T-helper 1 cell (primary cell): ENCODE measurements at regions not wholly inside any gene's neighbourhood (a gene's known extent, or its start where the extent isn't known, plus 50 kb on each side); places are given as distances from the start of the nearest gene placed in this dataset.
"Not testable (repeated sequence)": the region's sequence is repeated elsewhere in the genome, so short reads cannot be mapped to it uniquely, and the experiment has no call there.

ENCODE experiments used
- DNase-seq, 5 donors: peaks; one replicate each; pipeline ENCODE4 v3.0.0-alpha.2; 2012 to 2020

DNA sequence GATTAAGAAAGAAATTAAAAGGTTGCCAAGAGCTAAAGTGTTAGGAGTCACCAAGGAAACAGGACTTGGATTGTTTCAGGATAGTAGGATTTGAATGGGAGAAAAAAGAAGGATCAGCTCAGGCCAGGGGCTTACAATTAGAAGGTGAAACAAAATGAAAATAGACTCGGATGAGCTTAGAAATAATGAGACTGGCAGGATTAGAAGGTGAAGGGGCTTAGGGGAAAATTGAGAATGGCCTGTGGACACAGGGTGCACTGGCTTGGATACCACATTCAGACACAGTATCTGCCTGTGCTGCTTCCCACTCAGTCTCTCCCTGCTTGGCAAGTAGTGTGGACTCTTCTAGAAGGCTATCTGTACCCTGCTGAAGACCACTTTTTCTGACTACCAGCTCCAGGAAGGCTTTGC lies 206.1 kb upstream of the ATP10A start:
- no peak for DNase-seq

DNA sequence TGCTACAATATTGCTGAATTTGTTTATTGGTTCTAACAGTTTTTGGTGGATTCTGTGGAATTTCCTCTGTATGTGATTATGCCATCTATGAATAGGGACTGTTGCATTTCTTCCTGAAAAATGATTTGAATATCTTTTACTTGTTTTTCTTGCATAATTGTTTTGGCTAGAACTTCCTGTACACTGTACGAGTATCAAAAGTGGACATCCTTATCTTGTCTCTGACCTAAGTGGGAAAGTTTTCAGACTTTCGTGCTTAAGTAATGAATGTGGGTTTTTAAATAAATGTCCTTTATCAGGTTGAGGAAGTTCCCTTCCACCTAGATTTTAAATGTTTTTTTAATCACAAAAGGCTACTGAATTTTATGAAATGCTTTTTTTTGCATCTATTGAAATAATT lies 203.8 kb upstream of the ATP10A start:
- no peak for DNase-seq

DNA sequence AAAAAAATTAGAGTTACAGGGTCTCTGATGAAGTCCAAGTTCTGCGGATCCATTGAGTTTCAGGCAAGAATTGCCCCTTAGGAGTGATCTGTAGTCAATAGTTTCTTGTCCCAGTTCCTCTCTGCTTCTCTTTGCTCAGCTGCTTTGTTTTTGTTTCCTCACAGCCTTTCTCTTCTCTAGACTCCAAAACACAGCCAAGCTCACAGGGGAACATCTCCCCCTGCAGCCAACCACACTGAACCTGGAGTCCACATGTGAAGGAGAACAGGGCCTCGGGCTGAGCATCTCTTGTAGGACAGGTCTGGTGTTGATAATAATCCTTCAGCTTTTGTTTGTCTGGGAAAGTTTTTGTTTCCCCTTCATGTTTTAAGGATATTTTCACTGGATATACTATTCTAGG lies 202.6 kb upstream of the ATP10A start:
- DNase-seq = no peak

DNA sequence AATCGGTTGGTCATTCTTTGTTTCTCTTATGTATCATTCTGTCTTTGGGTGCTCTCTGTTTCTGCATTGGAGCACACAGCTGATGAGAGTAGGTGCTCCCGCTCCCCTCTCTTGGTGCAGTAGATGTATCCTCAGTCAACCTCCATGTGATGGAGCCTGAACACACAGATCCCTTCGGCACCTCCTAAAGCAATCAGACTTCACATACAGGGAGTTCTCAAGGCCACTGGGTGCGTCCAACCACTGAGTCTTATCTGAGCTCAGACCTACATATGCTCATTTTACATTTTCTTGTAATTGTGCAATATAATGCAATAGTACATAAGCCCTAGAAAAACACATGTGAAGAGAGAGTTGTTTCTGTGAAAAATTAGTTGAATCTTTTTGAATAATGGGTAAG lies 198.1 kb upstream of the ATP10A start:
- no peak for DNase-seq

DNA sequence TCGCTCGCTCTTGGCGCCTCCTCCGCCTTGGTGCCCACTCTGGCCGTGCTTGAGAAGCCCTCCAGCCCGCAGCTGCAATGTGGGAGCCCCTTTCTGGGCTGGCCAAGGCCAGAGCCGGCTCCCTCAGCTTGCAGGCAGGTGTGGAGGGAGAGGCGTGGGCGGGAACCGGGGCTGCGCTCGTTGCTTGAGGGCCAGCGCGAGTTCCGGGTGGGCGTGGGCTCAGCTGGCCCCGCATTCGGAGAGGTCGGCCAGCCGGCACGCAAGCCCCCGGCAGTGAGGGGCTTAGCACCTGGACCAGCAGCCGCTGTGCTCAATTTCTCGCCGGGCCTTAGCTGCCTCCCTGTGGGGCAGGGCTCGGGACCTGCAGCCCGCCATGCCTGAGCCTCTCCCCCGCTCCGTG lies 193.6 kb upstream of the ATP10A start:
- DNase-seq = not testable (repeated sequence)

DNA sequence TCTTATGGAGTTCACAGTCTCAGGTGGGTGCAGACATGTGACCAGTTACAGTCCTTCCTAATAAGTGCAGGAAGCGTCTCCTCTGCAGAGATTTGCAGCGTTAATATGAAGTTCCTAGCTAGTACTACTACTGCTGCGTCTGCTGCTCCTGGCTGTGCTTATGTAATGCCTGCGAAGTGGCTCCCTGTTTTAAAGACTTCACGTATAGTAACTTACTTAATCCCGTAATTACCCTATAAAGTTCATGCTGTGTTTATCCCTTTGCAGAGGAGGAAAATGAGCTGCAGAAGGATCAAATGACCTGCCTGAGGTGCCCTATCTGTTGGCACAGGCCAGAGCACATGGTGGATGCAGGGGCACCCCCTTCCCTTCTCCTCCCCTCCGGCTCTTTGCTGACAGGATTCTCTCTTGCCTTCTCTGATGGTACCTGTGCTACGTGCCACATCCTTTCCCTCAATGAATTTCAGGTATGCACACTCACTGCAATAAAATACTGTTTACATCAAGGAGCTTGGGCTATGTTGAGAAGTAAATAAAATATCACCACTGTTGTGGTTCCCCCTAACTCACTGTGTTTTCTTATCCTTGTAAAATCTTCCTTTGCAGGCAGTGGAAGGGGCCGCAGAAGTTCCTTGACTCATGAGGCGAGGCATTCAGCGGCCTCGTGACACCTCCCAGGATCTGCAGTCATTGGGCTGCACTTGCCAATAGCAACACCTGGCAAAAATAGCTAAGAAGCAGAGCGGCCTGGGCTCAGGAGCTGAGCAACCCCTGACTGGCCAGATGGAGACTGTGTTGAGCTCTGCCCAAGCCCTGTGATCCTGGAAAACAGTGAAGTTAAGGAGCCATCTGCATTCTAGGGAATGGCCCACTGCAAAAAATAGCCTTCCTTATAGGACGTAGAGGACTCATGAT lies 188.9 kb upstream of the ATP10A start:
- DNase-seq = no peak

DNA sequence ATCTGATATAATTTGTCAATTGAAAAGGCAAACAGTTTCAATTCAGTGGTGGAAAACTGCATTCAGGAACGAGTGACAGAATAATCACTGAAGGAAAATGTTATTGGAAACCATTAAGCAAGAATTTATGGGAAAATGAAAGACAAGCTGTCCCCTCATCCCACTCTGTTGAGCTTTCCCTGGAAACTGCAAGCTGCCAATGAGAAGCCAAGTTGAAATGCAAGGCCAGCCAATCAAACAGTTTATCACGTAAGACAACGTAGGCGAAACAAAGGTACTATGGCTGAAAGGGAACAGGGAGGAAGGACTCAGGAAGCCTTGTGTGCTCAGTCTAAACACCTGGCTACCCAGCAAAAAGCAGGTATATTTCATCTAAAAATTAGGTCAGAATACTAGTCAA lies 187.9 kb upstream of the ATP10A start:
- DNase-seq = no peak

DNA sequence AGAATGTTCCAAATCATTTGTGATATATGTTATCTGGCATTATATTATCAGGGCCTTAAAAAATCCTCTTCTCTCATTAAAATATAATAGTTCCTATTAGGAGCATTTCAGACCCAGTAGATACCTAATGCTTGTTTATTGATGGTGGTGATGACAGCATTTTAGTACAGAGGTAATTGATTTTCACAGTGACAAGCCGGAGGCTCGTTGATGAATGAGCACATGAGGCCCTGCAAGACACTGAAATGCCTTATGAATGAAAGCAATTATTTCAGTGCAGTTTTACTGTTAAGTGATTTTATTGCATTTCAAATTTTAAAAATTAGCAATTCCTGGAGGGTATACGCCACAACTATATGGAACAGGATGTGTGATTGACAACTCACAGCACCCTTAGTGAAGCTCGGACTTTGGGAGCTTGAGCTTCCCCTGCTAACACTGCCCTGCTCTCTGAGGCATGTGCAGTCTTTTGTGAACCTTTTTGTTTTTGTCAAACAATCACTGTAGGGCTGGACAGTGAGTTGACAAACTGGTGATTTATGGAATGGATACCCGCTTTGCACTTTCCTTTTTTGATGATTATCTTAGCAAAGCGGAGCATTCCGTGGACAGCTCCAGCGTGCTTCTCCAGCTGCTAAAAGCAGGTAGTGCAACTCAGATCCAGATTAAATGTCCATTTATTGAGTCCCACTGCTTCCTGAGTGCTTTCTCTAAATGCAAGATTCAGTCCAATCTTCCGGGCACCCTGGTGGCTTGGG lies 187.0 kb upstream of the ATP10A start:
- DNase-seq = no peak

DNA sequence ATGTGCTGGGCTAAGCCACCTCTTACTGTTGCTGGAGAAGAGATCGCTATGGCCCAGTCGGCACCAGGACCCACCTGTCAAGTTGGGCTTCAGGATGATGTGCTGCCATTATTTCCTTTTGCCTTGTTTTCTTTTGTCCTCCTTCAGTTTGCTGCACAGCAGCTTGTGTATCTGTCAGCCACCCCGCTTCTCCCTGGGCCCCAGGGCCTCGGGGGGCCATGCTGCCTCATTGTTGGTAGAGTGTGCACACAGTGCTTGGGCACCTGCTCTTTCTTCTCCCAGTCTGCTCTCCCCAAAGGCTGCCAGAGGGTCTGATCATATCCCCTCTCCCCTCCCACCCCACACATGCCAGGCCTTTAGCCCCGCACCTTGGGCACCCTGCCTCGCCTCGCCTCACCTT lies 185.5 kb upstream of the ATP10A start:
- no peak for DNase-seq

DNA sequence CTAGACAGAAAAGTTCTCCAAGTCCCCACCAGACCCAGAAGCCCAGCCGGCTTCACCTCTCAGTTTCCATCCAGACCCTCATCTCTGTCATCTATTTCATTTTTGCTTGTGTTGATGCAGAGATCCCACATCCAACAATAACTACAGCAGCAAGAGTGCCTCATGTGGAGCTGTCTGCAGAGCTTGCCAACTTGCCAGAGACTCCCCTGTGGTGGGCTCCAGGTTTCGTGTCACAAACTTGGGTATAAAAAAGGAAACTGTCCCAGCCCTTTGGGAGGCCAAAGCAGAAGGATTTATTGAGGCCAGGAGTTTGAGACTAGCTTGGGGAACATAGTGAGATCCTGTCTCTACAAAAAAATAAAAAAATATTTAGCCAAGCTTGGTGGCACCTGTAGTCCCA lies 182.4 kb upstream of the ATP10A start:
- no peak for DNase-seq

DNA sequence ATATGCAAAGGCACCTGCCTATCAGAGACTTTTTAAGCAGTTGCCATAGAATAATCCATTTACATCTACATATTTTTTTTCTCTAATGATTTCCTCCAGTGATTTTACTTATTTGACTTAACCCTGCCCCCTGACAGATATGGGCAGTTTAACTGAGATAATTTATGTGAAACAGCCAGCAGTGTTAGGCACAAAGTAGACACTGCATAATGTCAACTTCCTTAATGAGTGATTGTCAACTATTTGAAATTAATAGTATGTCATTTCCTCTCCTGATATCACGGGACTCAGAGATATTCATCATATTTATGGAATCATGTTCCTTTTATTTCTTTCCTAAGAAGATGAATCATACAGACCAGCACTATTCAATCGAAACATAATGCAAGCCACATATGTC lies 179.9 kb upstream of the ATP10A start:
- no peak for DNase-seq

DNA sequence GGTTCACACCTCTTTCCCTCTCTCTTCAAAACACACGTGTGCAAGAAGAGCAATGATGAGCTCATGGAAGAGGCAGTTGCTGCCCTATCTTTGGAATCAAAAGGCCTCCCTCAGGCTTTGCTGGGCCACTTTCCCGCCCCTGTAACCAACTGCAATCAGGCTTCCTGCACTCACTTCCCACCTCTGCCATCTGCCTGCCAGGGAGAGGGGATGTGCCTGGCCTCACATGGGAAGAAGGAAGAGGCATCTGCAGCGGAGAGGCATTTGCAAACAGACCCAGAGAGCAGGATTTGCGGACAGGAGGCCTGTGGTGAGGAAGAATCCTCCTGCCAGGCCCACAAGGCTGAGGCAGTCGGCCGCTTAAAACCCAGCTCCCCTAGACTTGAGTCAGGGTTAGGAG lies 175.6 kb upstream of the ATP10A start:
- DNase-seq = no peak

DNA sequence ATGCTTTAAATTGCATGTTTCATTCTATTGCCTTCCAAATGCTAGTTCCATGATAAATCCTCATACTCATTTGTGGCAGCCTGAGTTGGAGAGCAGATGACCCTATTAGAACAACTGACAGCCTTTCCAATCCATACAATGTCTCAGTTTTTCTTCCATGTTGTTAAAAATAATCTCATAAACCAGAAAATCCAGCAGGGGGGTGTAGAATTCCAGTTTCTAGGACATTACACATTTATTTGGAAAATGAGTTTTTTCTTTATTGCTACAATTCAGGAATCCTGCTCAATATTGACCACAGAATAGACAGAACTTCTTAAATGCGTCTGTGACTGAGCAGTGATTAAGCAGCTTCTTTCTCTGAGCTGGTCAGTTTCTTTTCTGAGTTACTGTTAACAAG lies 174.2 kb upstream of the ATP10A start:
- DNase-seq = no peak

DNA sequence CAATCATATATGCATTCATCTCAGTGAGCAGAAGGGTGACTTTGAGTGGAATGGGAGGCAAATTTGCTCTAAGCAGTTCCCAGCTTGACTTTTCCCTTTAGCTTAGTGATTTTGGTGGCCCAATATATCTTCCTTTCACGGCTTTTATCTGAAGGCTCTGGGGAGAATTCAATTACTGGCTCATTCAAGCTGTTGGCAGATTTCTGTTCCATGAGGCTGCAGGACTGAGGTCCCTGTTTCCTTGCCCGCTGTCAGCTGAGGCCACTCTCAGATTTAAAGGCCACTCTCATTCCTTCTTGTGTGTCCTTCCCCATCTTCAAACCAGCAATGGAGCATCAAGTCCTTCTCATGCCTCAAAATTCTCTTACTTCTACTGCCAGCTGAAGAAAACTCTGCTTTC lies 170.4 kb upstream of the ATP10A start:
- DNase-seq = no peak

DNA sequence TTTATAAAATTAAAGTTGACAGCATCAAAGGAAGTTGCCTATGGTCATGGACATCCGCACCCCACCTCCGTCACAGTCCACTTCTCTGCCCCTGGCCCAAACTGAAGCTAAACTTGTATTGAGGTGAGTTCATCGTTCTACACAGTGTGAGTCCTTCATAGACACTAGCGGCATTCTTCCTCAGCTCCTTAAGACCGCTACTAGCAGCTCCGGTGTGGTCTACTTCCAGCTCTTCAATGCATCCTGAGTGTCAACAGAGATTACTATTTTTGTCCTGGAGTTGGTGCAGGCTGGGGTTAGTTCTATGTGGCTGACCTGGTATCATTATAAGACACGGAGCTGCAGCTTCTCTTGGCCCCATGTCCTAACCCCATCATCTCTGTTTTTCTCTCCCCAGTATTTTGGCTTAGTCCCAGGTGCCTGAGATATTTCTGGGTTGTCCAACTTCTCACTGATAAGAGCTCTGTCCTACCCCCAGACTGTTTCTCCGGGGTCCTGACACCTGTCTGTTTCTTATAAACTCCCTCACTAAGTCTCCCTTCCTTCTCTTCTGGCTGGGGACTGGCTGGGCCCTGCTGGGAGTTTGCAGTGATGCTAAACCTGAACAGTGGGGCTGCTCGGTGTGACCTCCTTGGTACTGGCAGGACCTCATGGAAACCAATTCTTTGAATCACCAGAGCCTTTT lies 169.2 kb upstream of the ATP10A start:
- DNase-seq = no peak

DNA sequence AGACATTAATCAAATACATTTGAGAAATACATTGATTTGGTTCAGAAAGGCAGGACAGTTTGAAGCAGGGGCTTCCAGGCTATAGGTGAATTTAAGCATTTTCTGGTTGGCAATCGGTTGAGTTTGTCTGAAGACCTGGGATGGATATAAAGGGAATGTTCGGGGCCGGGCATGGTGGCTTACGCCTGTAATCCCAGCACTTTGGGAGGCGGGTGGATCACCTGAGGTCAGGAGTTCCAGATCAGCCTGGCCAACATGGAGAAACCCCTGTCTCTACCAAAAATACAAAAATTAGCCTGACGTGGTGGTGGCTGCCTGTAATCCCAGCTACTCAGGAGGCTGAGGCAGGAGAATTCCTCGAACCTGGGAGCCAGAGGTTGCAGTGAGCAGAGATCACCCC lies 166.5 kb upstream of the ATP10A start:
- not testable (repeated sequence) for DNase-seq

DNA sequence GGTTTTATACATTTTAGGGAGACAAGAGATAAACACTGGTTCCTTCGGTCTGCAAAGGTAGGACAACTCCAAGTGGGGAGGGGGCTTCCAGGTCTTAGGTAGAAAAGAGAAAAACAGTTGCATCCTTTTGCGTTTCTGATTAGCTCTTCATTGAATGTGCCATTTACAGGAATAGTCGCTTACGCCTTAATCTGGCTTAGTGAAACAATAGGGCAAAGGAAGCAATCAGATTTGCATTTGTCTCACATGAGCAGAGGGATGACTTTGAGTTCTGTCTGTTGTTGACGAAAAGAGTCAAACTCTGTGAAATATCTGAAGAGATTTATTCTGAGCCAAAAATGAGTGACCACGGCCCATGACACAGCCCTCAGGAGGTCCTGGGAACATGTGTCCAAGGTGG lies 166.0 kb upstream of the ATP10A start:
- DNase-seq = no peak

DNA sequence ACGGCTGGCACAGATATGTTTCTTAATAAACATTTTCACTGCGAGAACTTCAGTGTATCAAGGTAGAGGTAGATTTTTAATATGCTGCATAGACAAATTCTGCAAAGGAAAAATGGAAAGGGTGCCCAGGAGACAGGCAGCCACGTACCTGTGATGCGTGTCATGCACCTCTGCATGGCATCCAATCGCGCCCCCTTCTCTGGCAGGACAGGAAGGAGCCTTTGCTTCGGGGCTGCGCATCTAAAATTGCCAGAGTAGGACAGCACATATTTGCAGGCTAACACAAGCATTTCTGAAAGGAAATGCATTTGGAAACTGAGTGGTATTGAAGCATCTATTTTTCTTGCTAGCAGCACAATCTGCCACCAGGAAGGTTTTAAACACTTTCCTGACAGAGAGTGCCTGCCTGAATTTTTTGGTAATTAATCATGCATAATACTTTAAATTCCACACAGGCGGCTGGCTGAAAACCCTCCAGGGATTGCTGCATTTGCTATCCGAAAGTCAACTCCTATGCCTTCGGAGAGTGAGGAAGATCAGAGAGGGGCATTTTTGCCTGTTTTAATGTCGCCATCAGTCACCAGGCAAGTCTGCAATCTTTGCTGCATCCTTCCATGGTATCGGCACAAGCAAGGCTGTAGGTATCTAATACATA lies 165.1 kb upstream of the ATP10A start:
- no peak for DNase-seq

DNA sequence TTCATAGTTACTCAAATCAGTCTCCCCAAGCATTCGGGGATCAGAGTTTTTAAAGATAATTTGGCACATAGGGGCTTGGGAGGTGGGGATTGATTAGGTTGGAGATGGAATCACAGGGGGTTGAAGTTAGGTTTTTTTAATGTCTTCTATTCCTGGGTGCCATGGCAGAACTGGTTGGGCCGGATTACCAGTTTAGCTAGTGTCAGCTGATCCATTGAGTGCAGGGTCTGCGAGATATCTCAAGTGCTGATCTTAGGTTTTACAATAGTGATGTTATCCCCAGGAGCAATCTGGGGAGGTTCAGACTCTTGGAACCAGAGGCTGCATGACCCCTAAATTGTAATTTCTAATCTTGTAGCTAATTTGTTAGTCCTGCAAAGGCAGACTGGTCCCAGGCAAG lies 163.5 kb upstream of the ATP10A start:
- DNase-seq = not testable (repeated sequence)

DNA sequence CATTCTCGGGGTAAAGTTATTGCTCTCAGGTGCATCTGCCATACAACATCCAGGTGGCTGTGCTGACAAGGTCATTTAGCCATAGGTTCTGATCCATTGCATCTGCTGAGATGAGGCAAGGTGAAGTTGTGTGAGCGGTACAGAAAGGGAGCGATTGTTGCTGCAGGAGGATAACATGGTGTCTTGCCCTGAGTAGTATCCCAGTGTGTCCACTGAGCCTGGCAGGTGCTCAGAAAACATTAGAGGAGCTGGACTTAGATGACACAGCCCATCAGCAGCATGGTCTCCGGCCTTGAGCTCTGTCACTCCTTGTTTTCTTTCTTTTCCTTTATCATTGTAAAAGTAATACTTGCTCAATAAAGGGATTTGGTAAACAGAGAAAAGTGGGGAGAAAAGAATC lies 161.1 kb upstream of the ATP10A start:
- no peak for DNase-seq

DNA sequence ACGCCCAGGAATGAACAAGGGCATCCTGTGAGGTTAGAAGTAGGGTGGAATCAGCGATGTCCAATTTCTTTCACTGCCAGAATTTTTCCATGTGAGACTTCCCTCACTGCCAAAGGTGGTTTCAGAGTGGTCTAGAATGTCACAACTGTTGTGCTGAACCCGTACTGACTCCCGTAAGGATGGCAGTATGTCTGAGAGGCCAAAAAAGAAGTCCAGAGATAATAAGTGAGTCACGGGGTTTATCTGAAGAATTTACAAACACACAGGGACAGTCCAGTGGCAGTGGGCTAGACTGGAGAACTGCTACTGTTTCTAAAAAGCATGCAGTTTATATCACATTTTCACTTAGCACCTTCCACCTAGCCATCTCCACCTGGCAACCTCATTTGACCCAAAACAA lies 160.6 kb upstream of the ATP10A start:
- DNase-seq = no peak

DNA sequence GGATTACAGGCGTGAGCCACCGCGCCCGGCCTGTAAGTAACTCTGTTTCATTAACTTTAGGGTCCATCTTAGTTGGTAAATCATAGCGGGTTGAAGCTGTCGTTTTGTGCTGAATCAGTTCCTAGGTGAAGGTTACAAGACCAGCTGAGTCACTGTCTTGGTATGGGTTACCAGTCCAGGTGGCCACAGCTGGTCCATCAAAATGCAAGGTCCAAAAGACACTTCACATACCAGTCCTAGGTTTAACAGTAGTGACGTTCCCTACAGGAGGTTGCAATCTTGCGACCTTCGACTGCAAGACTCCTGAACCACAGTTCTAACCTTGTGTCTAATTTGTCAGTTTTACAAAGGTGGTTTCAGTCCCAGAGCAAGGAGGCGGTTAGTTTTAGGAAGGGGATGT lies 160.1 kb upstream of the ATP10A start:
- DNase-seq = no peak

DNA sequence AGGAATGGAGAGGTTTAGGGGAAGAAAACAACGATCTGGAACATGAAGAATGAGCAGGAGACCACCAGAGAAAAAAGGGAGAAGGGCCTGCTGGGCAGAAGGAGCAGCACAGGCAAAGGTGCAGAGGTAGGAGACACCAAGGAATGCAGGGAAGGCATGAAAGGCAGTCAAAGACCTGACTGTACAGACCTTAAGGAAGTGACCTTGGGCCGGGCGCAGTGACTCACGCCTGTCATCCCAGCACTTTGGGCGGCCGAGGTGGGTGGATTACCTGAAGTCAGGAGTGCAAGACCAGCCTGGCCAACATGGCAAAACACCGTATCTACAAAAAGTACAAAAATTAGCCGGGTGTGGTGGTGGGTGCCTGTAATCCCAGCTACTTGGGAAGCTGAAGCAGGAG lies 157.7 kb upstream of the ATP10A start:
- no peak for DNase-seq
